ENCODE measurements at regions not wholly inside any gene's neighbourhood (a gene's known extent, or its start where the extent isn't known, plus 50 kb on each side); places are given as distances from the start of the nearest gene placed in this dataset.

- Histone ChIP-seq H3K4me3 (no peak overlapping the region), H3K9me3 (peaks cover 0 to 4% (median 0%) of the 10 kb centered on the region in 11 donors), H3K27ac (no peak overlapping the region), H3K36me3 (no peaks in the 10 kb centered on the region), H3K27me3 (no peaks in the 10 kb centered on the region), H3K4me1 (no peaks in the 10 kb centered on the region)
- 79 to 83% methylated on average over 2 of the region's 2 CpGs for WGBS, 2 donors
- intact Hi-C loops (cut with DNase I): no loop called here
- ATAC-seq: peak in 2 of 8 donors; percentile 37 to 78
- TF ChIP-seq, protein P1, sequence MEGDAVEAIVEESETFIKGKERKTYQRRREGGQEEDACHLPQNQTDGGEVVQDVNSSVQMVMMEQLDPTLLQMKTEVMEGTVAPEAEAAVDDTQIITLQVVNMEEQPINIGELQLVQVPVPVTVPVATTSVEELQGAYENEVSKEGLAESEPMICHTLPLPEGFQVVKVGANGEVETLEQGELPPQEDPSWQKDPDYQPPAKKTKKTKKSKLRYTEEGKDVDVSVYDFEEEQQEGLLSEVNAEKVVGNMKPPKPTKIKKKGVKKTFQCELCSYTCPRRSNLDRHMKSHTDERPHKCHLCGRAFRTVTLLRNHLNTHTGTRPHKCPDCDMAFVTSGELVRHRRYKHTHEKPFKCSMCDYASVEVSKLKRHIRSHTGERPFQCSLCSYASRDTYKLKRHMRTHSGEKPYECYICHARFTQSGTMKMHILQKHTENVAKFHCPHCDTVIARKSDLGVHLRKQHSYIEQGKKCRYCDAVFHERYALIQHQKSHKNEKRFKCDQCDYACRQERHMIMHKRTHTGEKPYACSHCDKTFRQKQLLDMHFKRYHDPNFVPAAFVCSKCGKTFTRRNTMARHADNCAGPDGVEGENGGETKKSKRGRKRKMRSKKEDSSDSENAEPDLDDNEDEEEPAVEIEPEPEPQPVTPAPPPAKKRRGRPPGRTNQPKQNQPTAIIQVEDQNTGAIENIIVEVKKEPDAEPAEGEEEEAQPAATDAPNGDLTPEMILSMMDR (IDR thresholded peaks at IDR 0.05): no peak
- no peak for DNase-seq
These were observed 393.5 kb upstream of the PCDH9 start for GRCh38 chr13:67623630-67624029.

DNA sequence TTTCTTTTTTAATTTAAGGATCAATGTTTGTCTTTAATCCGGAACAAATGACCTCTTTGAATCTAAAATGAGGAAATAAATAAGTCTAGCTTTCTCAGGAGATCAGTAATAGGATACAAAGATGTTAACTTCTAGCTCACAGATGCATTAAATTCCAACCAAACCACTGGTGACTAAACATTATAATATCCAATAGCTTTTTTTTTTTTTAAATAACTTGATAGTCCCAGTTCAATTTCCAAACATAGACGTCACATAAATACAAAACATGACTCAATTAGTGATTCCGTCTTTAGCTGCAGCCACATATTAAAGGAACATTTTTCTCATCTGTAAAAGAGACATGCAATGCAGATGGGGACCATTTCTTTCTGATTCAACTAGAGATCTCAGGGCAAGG is 390.5 kb upstream of the PCDH9 start:
- TF ChIP-seq, protein P1 (IDR thresholded peaks at IDR 0.05): no peak
- ATAC-seq (no peak), DNase-seq (no peak)
- Histone ChIP-seq H3K4me1 (no peaks in the 10 kb centered on the region), H3K27me3 (no peaks in the 10 kb centered on the region), H3K9me3 (no peaks in the 10 kb centered on the region), H3K27ac (no peak overlapping the region), H3K36me3 (no peaks in the 10 kb centered on the region), H3K4me3 (no peak overlapping the region)
- WGBS, 2 donors: 87 to 92% methylated on average over 3 of the region's 3 CpGs
- intact Hi-C loops (cut with DNase I): no loop called here

- H3K4me1 ChIP-seq: no peaks in the 10 kb centered on the region
- no peaks in the 10 kb centered on the region for H3K27me3 ChIP-seq
- no peak overlapping the region for H3K4me3 ChIP-seq
- TF ChIP-seq, protein P1 (IDR thresholded peaks at IDR 0.05): no peak
- no peaks in the 10 kb centered on the region for H3K36me3 ChIP-seq
- no peaks in the 10 kb centered on the region for H3K9me3 ChIP-seq
- H3K27ac ChIP-seq: no peak overlapping the region
- intact Hi-C loops (cut with DNase I): no loop called here
- ATAC-seq (peak in 3 of 8 donors; percentile 62 to 87 (median 65)), DNase-seq (no peak)
- WGBS, 2 donors: 44 to 45% methylated on average over 2 of the region's 2 CpGs
These were observed 389.9 kb upstream of the PCDH9 start for GRCh38 chr13:67619995-67620380.

GRCh38 chr13:67619351-67619994 is 389.3 kb upstream of the PCDH9 start:
- no peak for DNase-seq
- no peak overlapping the region for H3K4me3 ChIP-seq

More at GRCh38 chr13:67619351-67619994, 389.3 kb upstream of the PCDH9 start:
- Histone ChIP-seq H3K4me1 (no peaks in the 10 kb centered on the region), H3K27ac (no peak overlapping the region), H3K9me3 (no peaks in the 10 kb centered on the region), H3K27me3 (no peaks in the 10 kb centered on the region), H3K36me3 (no peaks in the 10 kb centered on the region)
- intact Hi-C loops (cut with DNase I): no loop called here
- ATAC-seq: no peak
- TF ChIP-seq, protein P1 (IDR thresholded peaks at IDR 0.05): no peak

All from heart right ventricle (tissue), 16 donors.